ENCODE measurements at regions not wholly inside any gene's neighbourhood (a gene's known extent, or its start where the extent isn't known, plus 50 kb on each side); places are given as distances from the start of the nearest gene placed in this dataset.
"Not testable (repeated sequence)": the region's sequence is repeated elsewhere in the genome, so short reads cannot be mapped to it uniquely, and the experiment has no call there.

DNA sequence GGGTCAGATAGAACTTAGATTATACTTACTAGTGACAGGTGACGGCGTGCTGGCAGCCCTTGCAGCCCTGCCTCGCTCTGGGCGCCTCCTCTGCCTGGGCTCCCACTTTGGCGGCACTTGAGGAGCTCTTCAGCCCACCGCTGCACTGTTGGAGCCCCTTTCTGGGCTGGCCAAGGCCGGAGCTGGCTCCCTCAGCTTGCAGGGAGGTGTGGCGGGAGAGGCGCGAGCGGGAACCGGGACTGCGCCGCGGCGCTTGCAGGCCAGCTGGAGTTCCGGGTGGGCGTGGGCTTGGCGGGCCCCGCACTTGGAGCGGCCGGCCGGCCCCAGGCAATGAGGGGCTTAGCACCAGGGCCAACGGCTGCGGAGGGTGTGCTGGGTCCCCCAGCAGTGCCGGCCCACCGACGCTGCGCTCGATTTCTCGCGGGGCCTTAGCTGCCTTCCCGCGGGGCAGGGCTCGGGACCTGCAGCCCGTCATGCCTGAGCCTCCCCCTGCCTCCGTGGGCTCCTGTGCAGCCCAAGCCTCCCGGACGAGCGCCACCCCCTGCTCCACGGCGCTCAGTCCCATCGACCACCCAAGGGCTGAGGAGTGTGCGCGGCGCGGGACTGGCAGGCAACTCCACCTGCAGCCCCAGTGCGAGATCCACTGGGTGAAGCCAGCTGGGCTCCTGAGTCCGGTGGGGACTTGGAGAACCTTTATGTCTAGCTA, 320.8 kb upstream of the DEPDC1 start:
- TF ChIP-seq, protein P1, sequence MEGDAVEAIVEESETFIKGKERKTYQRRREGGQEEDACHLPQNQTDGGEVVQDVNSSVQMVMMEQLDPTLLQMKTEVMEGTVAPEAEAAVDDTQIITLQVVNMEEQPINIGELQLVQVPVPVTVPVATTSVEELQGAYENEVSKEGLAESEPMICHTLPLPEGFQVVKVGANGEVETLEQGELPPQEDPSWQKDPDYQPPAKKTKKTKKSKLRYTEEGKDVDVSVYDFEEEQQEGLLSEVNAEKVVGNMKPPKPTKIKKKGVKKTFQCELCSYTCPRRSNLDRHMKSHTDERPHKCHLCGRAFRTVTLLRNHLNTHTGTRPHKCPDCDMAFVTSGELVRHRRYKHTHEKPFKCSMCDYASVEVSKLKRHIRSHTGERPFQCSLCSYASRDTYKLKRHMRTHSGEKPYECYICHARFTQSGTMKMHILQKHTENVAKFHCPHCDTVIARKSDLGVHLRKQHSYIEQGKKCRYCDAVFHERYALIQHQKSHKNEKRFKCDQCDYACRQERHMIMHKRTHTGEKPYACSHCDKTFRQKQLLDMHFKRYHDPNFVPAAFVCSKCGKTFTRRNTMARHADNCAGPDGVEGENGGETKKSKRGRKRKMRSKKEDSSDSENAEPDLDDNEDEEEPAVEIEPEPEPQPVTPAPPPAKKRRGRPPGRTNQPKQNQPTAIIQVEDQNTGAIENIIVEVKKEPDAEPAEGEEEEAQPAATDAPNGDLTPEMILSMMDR (IDR thresholded peaks at IDR 0.05) = not testable (repeated sequence)
- not testable (repeated sequence) for TF ChIP-seq POLR2AphosphoS5, POLR2A (IDR thresholded peaks at IDR 0.05)

Measured in sigmoid colon (tissue), 4 donors.